Subcutaneous abdominal adipose tissue (tissue), 5 donors: ENCODE measurements at regions not wholly inside any gene's neighbourhood (a gene's known extent, or its start where the extent isn't known, plus 50 kb on each side); places are given as distances from the start of the nearest gene placed in this dataset.

ENCODE experiments used
- H3K27ac ChIP-seq: one replicate; pipeline ENCODE4 v1.7.0; 2013; ENCODE audit warnings: low read depth, mild to moderate bottlenecking, inconsistent platforms, low read length, moderate library complexity
- H3K27me3 ChIP-seq, 5 donors: one replicate each; pipeline ENCODE4 v1.7.0; 2013; ENCODE audit warnings: low read length in 5 of 5, inconsistent platforms in 1 of 5; ENCODE audit not compliant: control insufficient read depth in 5 of 5, insufficient read depth in 4 of 5
- H3K36me3 ChIP-seq, 5 donors: one replicate each; pipeline ENCODE4 v1.7.0; 2013; ENCODE audit warnings: low read length in 5 of 5; ENCODE audit not compliant: control insufficient read depth in 5 of 5, insufficient read depth in 5 of 5
- H3K4me1 ChIP-seq, 5 donors: one replicate each; pipeline ENCODE4 v1.7.0; 2013; ENCODE audit warnings: low read length in 5 of 5, mild to moderate bottlenecking in 3 of 5, moderate library complexity in 1 of 5; ENCODE audit not compliant: control insufficient read depth in 5 of 5, insufficient read depth in 5 of 5
- H3K4me3 ChIP-seq, 5 donors: one replicate each; pipeline ENCODE4 v1.7.0; 2013; ENCODE audit warnings: low read length in 5 of 5, low read depth in 1 of 5
- H3K9ac ChIP-seq, 5 donors: one replicate each; pipeline ENCODE4 v1.7.0; 2013; ENCODE audit warnings: low read length in 5 of 5, mild to moderate bottlenecking in 4 of 5, moderate library complexity in 3 of 5
- H3K9me3 ChIP-seq, 5 donors: one replicate each; pipeline ENCODE4 v1.7.0; 2013; ENCODE audit warnings: low read length in 5 of 5; ENCODE audit not compliant: control insufficient read depth in 5 of 5
- donor health status: healthy.
- donor health status: healthy.
- donor health status: healthy.
- donor health status: healthy.
- donor health status: healthy.

DNA sequence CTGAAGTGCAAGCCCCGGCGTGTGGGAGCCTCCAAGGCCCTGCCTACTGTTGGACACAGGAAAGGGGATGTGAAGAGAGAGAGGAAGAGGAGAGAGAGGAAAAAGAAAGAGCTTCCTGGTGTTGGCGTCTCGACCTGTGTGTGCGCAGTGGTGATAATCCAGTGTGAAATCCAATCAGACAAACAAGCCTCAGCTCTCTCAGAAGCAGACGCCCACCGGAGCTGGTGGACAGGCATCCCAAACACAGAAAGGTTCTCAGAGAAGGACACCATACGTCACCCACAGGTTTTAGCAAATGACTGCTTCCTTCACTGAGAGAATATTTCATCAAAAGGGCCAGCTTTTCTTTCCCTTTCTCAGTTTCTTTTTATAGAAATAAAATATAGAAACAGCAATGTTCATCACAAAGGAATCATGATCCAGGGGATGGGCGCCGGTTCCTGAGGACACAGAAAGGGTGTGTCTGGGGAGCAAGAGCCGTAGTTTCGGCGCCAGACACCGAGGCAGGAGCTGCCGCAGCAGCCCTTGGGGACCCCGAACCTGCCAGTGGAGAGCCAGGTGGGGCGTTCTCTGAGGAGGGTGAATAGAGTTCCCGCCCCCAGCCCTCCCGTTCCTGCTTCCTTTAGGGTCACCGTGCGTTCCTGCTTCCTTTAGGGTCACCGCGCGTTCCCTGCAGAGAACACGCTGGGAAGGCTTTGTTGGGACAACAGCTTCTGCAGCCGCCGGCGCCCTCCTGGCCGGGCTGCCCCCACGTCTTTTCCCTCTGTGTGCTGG lies 145.8 kb upstream of the SOX1 start:
- H3K4me1 ChIP-seq, result no peaks in the 10 kb centered on the region
- peaks cover 5 to 34% (median 19%) of the 10 kb centered on the region in 5 donors for H3K27me3 ChIP-seq
- no peaks in the 10 kb centered on the region for H3K9me3 ChIP-seq
- H3K27ac ChIP-seq, result no peak overlapping the region
- no peaks in the 10 kb centered on the region for H3K36me3 ChIP-seq
- H3K9ac ChIP-seq, result no peak overlapping the region
- no peak overlapping the region for H3K4me3 ChIP-seq

DNA sequence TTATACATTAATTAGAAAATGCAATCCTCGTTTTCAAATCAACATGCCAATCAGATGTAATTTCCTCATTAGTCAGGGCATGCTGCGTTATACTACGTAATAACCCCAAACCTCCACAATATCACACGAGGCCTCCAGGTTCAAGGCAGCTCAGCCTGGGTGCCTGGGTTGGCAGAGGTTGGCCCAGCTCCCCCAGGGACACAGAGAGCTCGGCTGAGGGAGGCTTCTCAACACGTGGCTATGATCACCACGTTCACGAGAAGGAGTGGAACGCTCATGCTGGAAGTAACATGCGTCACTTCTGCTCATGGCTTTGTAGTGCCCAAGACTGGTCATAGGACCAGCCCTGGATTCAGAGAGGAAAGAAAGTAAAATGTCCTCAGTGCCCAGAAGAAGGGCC lies 144.9 kb upstream of the SOX1 start:
- H3K27ac ChIP-seq, result no peak overlapping the region
- peaks cover 9 to 41% (median 26%) of the 10 kb centered on the region in 5 donors for H3K27me3 ChIP-seq
- H3K9ac ChIP-seq, result no peak overlapping the region
- no peaks in the 10 kb centered on the region for H3K4me1 ChIP-seq
- H3K36me3 ChIP-seq, result no peaks in the 10 kb centered on the region
- no peak overlapping the region for H3K4me3 ChIP-seq
- no peaks in the 10 kb centered on the region for H3K9me3 ChIP-seq

DNA sequence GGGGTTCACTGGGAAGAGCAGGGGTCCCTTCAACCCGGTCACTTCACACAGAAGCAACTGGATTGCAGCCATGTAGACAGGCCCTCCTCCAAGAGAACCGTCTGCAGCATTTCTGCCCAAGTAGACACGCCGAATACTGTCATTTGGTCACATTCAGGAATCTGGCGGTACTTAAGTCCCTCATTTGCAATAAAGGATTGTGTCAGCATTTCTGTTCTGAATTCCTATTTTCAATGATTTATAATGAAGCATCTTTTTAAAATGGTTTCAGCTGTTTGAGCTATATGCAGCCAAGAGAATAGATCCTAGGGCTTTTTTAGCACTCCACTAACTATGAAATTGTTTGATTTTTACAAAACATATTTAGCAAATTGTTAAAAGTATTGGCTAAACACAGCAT lies 143.5 kb upstream of the SOX1 start:
- H3K36me3 ChIP-seq, result no peaks in the 10 kb centered on the region
- H3K27me3 ChIP-seq, result peaks cover 9 to 40% (median 26%) of the 10 kb centered on the region in 5 donors
- H3K4me3 ChIP-seq, result no peak overlapping the region
- H3K9ac ChIP-seq, result no peak overlapping the region
- no peaks in the 10 kb centered on the region for H3K4me1 ChIP-seq
- H3K9me3 ChIP-seq, result no peaks in the 10 kb centered on the region
- no peak overlapping the region for H3K27ac ChIP-seq

DNA sequence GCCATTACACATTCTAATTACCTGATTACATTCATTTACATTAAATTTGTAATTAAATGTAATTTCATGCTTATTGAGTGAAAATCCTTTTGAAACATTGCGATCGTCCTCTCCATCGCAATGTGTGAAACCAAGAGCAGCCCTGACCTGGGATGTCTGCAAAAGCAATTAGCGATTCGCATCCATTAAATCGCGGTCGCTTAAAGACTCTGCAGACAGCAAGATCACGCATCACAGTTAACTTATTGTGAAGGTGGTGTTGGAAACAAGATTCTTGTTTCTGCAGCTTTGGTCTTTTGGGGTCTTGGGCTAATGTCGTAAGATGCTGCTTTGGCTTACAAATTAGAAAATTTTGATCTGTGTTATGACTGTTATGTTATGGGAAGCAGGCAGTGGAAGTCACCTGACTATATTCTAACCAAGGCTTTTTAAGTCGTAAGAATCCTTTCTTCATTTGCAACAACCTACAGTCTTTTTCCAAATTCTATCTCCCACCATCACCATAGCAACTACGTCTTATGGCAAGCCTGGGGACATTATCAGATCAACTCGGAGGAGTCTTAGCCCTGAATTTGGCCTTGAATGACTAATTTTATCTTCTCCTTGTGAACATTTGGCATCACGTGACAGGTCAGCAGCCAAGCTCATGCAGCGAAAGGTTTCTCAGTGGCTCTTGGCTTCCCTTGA lies 142.8 kb upstream of the SOX1 start:
- Histone ChIP-seq H3K4me3 (no peak overlapping the region), H3K9me3 (no peaks in the 10 kb centered on the region), H3K36me3 (no peaks in the 10 kb centered on the region), H3K27me3 (peaks cover 9 to 40% (median 26%) of the 10 kb centered on the region in 5 donors), H3K27ac (no peak overlapping the region), H3K9ac (no peak overlapping the region), H3K4me1 (no peaks in the 10 kb centered on the region)

DNA sequence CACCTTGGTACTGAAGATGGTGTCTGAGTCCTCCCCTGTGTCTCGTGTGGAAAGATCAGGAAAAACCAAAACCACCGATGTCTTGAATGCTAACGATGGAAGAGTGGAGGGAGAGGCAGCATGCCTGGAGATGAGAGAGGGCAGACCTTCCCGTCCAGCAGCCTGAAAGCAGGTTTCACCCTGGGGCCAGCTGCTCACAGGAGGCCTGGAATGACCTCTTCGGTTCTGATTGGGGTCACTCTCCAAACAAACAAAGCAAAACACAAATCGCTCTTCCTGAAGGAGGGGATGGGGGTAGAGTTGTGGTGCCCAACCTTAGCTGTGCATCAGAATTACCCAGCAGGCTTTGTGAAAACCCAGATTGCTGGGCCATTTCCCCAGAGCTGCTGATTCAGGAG lies 142.3 kb upstream of the SOX1 start:
- Histone ChIP-seq H3K36me3 (no peaks in the 10 kb centered on the region), H3K4me1 (no peaks in the 10 kb centered on the region), H3K27me3 (peaks cover 9 to 37% (median 25%) of the 10 kb centered on the region in 5 donors), H3K9ac (no peak overlapping the region), H3K9me3 (no peaks in the 10 kb centered on the region), H3K4me3 (no peak overlapping the region), H3K27ac (no peak overlapping the region)

DNA sequence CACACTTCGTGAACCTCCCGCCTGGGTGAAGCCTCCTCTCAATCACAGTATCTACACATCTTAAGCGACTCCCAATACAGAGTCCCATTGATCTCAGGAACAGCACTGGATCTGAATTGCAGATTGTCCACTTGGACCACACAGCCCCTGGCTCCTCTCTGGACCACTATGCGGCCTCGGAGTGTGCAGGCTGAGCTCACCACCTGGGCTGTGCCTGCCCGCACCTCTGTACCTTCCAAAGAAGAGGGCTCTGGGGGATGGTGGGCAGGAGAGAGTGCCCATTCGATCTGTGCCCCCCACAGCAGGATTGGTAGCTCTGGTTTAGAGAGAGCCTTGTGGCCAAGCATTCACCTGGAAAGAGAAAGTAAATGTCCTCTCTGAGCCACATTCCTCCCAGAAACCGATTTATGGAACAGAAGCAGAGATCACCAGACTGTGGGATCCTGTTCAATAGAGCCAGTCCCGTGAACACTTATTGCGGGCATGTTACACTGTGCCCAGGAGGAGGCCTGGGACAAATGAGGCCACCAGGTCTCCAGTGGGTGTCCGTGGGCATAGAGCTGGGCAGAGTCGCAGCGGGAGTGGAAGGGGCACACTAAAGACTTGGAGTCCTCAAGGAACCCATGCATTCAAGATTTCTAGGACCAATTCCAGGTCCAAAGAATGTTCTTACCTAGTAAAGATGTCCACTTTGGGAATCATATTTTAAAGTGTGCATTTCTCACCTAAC lies 141.6 kb upstream of the SOX1 start:
- no peaks in the 10 kb centered on the region for H3K36me3 ChIP-seq
- H3K9ac ChIP-seq, result no peak overlapping the region
- no peaks in the 10 kb centered on the region for H3K9me3 ChIP-seq
- no peak overlapping the region for H3K4me3 ChIP-seq
- no peak overlapping the region for H3K27ac ChIP-seq
- peaks cover 6 to 31% (median 19%) of the 10 kb centered on the region in 5 donors for H3K27me3 ChIP-seq
- no peaks in the 10 kb centered on the region for H3K4me1 ChIP-seq

DNA sequence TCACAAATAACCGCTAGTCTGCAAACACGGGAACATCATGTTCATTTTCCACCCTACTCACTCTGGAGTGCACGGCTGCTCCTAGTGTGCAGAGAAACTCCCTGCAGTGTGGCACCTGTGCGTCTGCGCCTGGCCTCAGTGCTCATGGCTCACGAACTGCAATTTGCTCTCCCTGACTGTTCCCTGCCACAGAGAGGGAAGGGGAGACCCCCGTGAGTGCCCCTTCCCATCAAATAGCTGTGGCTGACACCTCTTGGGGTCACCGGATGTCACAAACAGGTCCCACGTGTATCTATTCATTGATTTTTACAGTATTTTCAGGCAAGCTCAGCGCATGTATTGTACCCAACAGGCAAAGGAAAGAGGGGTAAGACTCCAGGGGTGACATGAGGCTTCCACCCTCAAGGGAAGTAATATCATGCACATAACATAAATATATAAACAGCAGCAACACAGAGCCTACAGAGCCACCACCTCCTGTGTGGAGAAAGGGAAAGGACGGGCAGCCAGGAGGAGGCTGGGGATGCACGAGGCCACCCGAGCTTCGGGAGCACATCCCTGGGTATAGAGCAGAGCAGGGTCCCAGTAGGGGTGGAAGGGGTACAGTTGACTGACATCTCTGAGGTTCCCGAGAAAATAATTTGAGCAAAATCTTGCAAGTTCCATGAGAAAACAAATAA lies 140.3 kb upstream of the SOX1 start:
- Histone ChIP-seq H3K36me3 (no peaks in the 10 kb centered on the region), H3K4me3 (no peak overlapping the region), H3K9ac (no peak overlapping the region), H3K4me1 (no peaks in the 10 kb centered on the region), H3K9me3 (peaks cover 0 to 3% (median 0%) of the 10 kb centered on the region in 5 donors), H3K27ac (no peak overlapping the region), H3K27me3 (peaks cover 6 to 25% (median 16%) of the 10 kb centered on the region in 5 donors)

DNA sequence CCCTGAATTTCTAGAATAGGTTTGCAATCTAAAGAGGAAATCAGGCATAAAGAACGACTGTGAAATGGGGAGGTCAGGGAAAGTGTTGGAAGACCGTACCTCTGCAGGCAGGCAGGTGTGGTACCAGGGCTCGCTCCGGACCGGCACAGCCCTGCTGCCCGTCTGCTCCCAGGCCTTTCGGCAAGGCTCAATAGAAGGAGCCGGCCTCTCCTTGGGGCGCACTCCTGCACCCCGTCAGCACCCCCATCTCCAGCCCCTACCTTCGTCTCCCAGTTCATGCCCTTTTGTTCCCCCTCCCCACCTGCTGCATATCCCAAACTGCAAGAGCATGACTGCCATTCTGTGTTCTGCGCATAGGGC lies 139.8 kb upstream of the SOX1 start:
- peaks cover 0 to 4% (median 0%) of the 10 kb centered on the region in 5 donors for H3K9me3 ChIP-seq
- no peaks in the 10 kb centered on the region for H3K36me3 ChIP-seq
- H3K4me1 ChIP-seq, result no peaks in the 10 kb centered on the region
- no peak overlapping the region for H3K27ac ChIP-seq
- no peak overlapping the region for H3K9ac ChIP-seq
- H3K4me3 ChIP-seq, result no peak overlapping the region
- peaks cover 5 to 23% (median 16%) of the 10 kb centered on the region in 5 donors for H3K27me3 ChIP-seq

DNA sequence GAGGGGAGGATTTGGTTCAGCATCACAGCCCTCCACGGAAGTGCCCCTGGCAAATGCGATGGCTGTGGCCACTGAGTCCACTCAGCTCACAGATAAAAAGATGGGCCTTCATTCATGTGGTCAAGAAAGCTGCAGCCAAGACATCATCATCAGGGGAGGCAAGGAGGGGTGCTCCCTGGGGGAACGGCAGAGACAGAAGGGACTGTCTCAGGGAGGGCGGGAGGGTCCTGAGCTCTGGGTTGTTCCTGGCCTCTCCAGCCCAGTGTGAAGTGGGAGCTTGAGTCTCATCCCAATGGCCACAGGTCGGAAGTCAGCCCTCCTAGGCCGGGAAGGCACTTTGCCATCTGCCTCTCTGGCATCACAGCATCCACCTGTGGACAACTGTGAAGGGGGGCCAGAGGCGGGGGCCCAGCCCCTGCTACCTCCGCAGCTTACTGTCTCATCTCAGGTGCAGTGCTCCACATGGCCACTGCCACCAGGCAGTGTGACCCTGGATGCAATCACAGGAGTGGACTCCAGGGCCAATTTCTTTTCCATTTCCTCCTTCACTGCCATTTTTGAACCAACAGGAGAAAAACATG lies 137.8 kb upstream of the SOX1 start:
- Histone ChIP-seq H3K27ac (no peak overlapping the region), H3K9ac (no peak overlapping the region), H3K27me3 (peaks cover 2 to 15% (median 7%) of the 10 kb centered on the region in 5 donors), H3K4me1 (no peaks in the 10 kb centered on the region), H3K4me3 (no peak overlapping the region), H3K36me3 (no peaks in the 10 kb centered on the region), H3K9me3 (peaks cover 0 to 10% (median 3%) of the 10 kb centered on the region in 5 donors)
